Pulmonary artery endothelial cell (primary cell): ENCODE measurements at regions not wholly inside any gene's neighbourhood (a gene's known extent, or its start where the extent isn't known, plus 50 kb on each side); places are given as distances from the start of the nearest gene placed in this dataset.

ENCODE experiments used
- DNase-seq: peaks from one replicate; pipeline ENCODE4 v3.0.0-alpha.2; 2011; ENCODE audit warnings: low read depth, low spot score

DNA sequence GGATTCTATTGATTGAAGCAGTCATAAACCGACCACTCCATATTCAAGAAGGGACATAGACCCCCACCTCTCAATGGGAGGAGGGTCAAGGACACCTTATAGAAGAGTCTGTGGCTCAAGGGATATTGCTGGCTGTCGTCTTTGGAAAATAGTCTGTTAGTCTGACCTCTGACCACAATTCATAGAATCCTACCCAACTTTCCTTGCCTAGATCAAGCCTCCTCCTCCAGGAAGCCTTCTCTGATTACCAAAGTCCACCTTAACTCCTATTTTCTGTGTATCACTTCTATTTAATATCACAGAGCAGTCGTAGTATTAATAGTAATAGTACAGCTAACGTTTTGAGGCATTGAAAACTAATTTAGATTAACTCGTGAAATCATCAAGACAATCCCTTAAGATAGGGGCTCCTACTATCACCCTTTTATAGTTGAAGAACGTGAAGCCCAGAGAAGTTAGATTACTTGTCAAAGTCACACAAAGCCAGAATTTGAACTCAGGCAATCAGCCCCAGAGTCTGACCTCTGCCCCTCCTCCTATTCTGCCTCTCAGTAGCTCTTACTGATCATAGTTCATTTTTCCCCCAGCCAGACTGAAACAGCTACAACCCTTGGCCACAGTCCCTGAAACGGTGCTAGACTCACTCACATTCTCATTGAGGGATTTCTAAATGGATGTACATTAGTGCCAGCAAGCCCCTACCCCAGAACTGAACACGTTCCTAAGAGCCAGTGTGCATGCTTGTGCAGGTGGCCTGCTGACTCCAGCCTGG is 636.6 kb downstream of the MID1IP1 start:
- DNase-seq: no peak

DNA sequence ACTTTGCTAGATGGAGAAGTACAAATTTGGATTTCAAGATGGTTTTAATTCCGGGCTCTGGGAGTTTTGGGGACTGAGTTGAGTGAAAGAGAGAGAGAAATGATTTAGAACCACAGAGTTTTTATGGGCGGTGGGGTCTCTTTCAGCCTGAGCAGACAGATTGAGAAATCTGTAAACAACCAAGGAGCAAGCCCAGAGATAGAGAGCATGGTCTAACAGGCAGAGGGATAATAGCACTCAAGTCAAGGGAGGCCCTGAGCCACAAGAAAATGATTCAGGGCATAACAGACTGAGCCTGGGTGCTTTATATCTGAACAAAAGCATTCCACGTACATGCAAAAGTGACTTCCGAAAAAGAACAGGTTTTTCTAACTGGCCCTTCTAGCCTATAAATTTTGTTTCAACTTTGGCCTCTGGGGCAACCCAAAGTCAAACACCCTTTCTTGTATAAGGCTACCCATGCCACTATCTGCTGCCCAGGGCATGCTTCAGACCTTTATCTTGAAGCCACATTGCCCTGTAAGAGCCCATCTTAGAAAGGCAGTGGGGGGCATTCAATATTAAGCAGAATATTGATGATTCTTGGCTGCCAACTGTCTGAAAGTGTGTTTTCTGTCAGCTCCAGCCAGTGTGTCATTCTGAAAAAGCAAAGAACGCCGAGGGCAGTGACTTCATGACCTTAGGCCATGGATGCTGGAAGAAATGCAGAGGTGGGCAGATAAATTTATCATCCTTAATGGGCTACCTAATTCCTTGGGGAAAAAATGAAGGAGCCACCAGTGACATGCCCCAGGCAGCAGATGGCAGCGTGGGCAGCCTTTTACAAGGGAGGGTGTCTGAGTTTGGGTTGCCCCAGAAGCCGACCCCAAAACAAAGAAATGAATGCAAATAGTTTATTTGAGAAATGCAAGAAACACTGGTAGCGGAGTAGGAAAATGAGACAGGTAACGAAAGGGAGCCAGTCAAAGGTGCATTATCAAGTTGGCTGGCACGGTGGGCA is 637.6 kb downstream of the MID1IP1 start:
- DNase-seq: no peak

DNA sequence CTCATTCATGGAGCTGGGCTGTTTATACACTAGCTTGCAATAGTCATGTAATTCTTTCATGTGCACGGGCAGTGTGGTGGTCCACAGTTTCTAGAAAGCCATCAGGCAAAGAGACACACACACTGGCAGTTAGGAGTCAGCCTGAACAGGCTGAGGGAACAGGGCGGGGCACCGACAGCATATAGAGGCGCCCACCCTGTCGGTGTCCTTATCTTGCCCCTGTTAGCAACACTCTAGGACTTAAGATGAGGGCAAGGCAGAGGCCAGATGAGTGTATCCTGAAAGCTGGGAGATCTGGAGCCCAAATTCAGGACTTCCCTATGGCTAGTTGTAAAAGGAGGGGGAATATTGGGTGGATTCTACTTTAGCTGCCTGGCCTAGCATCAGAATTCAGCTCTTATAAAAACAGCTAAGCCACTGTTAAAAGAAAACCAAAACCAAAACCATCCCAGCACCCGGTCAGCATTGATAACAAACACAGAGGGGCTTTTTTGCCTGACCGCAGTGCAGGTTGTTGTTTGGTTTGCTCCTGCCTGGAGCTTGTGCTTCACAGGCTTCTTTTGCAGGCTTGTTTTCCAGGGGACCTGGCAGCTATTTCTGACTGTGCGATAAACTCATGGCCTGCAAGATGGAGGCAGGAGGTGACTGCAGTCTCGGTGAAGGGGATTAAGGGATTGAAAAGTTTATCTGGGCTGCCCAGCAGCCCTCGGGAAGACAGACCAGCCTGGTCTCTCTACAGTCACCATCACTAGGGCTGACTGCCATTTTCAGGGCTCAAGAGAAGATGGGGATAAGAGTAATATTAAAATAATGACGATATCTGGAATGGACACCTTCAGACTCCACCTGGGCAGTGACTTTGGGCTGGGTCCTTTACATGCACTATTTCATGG is 638.9 kb downstream of the MID1IP1 start:
- DNase-seq: no peak

DNA sequence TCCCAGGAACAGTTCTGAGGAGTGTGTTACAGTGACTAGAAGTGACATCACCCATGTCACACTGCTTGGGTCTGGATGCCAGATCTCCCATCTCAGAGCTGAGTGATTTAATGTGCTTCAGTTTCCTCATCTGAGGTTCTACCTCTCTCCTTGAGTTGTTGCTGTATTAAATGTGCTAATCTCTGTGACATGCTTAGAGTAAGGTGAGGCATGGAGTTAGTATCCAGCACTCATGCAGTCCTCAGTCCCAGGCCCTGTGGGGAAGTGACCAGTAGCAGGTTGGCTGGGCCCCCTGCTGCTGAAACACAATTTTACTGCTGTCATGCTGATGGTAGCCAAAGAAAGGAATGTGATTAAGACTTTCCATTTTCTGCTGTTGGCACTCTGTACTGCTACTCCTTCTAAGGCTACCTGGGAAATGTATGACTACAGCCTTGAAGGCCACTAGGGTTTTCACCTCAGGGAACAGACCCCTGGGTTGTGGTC is 639.6 kb downstream of the MID1IP1 start:
- DNase-seq: no peak

GRCh38 chrX:39442332-39442731 is 641.1 kb downstream of the MID1IP1 start:
- no peak for DNase-seq

DNA sequence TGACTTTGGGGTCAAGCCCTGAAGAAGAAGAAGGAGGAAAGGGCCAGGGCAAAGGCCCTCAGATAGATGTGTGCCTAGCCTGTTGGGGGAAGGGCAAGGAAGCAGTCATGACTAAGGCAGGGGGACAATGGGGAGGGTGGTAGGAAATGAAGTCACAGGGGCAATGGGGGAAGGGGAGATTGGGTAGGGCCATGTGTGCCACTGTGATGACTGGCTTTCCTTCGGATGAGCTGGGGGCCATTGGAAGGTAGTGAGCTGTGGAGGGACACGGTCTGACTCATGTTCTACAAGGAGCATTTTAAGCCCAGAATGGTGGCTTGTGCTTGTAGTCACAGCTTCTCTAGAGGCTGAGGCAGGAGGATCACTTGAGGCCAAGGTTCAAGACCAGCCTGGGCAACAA is 642.0 kb downstream of the MID1IP1 start:
- DNase-seq: no peak

DNA sequence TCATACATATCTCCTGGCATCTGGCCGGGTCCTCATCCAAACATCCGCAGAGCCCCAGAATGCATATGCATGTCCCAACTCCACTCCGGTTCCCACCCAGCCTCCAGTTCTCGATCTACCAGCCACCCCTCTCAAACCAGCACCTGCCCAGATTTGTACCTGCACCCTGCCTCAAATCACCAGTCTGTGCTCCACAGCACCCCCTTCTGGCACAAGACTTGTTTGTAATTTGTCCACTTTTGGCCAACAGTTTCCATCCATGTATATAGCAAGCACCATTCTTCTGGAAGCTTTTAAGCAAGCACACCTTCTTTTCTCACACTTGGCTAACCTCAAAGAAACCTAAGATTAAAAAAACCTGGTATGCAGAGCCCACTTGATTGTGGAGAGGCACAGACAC is 644.1 kb downstream of the MID1IP1 start:
- DNase-seq: no peak

DNA sequence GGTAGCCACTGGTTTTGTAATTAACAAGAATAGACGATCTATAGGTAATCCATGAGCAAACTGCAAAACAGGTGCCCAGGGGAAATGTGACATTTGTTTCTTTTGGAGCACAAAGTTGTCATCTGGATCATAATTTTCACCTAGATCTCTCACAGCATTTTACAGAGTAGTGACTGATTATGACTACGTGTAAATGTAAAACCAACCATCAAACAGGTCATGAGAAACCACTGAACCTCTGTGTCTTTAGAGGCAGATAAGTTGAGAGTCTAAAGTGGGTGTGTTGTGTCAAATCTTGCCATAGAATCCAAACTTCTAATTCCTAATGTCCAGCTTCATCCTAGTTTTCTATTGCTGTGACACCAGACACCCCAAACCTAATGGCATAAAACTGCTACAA is 648.1 kb downstream of the MID1IP1 start:
- no peak for DNase-seq

GRCh38 chrX:39450234-39450977 is 647.4 kb downstream of the BCOR start:
- DNase-seq: no peak

GRCh38 chrX:39451046-39451445 is 646.7 kb downstream of the BCOR start:
- no peak for DNase-seq

DNA sequence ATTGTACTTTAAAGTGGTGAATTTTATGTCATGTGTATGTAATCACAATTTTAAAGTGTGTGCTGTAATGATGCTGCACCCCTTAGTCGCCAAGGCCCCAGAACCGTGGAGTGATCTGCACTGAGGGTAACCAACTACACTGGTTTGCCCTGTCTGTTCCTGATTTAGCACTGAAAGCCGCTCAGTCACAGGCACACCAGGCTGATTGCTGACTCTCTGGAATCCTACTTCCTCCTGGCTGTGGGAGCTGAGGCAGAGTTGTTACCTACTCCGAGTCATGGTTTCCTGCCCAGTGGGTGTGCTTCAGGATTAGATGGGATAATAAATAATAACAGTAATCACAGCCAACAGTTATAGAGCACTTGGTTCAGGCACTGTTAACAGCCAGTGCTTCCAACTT is 645.4 kb downstream of the BCOR start:
- no peak for DNase-seq

DNA sequence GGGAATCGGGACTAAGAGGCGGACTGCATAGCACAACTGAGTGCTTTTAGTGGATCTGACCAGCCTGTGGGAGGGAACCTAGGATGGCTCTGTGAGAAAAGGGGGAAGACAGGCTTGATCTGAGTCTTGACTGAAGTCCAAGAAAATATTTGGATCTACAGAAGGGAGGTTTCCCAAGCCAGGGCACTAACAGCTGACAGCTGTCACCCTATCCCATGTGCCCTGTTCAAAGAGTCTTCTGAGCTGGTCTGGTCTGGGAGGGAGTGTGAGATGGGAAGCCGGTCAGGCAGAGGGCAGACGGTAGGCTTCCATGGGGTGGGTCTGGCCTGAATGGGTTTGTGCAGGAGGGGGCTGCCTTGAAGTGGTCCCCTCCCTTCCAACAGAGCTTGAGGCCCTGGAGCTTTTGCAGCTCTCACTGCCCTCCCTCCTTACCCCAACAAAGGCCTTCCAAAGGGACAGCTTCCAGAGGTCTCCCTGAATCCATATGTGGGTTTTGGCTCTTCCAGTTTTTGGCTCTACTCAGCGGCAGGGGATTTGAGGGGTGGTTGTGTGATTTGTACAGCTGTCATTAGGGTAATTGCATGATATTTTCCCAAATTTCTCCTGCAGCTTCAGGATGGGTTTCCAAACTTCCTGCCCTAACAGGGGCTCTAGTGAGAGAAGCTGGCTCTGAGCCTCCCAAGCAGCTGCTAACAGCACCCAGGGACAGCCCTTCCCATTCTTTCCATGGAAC is 643.7 kb downstream of the BCOR start:
- DNase-seq: no peak

GRCh38 chrX:39456894-39457604 is 640.7 kb downstream of the BCOR start:
- no peak for DNase-seq

DNA sequence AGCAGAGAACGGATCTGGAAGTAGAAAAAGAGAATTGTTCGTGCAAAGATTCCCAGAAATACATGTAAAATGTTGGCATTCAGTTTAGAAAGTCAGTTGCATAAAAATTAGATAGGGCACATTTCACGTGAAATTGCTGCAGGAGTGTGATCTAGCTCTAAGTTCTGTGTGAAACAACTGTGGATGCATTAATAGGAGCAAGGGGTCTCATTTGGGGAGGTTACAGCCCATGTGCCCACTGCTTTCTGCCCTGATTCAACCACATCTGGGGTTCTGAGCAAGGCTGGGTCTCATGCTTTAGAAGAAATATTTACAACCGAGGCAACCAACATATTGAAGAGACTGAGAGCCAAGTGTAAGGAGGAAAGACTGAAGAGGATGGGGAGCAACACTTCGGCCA is 639.0 kb downstream of the BCOR start:
- no peak for DNase-seq

DNA sequence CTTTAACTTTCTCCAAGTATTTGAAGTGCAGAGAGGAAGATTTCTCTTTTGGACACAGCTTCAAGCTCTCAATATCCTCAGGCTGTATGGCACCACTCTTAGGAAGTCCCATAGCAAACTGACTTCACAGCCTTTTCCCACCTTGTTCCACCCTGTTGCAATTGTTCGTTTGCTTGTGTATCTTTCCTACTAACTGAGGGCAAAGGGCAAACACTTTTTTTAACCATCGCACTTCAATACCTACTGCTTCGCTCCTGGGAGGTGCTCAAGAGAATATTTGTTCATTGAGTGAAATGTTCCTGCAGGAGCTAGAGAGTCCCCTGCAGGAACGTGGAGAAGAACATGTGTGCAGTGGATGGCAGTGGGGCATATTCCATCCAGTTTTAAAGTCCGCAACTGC is 638.6 kb downstream of the BCOR start:
- no peak for DNase-seq

- DNase-seq: no peak
Measured at GRCh38 chrX:39459952-39460351, 637.8 kb downstream of the BCOR start.

GRCh38 chrX:39460499-39460898 is 637.3 kb downstream of the BCOR start:
- DNase-seq: no peak

DNA sequence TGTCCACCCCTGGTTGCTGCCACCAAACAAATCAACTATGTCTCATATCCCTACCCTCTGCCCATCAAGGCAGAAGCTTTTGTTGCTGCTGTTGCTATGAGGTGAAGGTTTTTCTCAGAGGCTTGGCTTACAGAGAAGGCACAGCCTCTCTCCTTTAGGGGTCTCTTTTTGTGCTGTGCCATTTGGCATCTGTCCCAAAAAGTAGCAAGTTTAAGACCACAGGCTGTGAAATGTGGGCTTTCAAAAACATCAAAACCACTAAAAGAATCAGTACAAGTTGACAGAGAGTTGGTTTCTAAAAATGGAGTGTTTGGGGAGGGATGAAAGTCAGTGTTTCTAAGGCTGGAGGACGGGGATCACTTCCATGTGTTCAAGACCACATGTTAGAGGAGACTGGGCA is 634.9 kb downstream of the BCOR start:
- DNase-seq: no peak

GRCh38 chrX:39464253-39464652 is 633.5 kb downstream of the BCOR start:
- no peak for DNase-seq
